GM19455 (cell line): ENCODE measurements at regions not wholly inside any gene's neighbourhood (a gene's known extent, or its start where the extent isn't known, plus 50 kb on each side); places are given as distances from the start of the nearest gene placed in this dataset.
"Not testable (repeated sequence)": the region's sequence is repeated elsewhere in the genome, so short reads cannot be mapped to it uniquely, and the experiment has no call there.

Source experiments
- ATAC-seq: cut with Tn5 transposase; IDR thresholded peaks from one replicate; pipeline ENCODE4 v1.9.1; 2021; ENCODE audit not compliant: unreplicated experiment

DNA sequence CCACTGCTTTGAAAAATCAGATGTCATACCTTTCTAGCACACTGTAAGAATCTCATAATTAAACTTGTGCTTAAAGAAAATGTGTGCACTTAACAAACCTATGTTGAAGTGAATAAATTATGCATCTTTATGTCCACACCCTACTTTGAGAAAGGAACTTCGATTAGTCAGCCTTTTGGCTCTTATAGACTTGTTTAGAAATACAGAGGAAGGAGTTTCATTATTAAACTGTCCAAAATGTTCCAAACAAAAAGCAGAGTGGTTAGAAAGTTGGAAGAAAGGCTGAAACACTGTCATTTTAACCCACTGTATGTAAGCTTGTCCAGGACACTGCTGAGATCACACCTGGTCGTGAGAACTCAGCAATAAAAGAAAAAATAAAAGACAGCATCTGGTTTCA, 863.2 kb upstream of the CHORDC1 start:
- no peak for ATAC-seq

GRCh38 chr11:91082255-91082654, 859.4 kb upstream of the CHORDC1 start:
- ATAC-seq: no peak

DNA sequence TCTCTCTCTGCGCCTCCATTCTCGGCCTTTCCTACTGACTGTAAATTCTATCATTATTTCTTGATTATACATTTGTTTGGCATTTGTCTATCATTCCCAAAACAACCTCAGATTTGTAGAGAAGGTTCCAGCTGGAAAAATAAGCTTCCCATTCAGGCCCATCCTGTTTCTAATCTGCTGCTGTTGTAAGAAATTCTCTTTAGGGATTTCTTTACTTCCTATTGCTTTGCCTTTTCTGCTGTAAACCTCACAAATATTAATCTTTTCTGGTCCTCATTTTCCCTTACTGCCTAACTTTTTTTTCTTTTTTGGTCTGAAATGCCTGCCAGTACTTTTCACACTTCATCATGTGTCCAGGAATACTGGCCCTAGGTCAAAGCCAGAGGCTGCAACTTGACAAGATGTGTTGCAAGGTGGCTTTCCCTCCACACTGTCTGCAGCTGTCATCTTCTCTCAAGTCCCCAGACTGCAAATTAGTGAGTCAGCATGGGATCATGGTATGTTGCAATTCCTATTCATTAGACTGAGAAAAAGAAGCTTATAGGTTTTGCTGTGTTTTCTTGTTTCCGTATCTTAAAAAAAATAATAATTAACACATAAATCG, 858.7 kb upstream of the CHORDC1 start:
- ATAC-seq: no peak

DNA sequence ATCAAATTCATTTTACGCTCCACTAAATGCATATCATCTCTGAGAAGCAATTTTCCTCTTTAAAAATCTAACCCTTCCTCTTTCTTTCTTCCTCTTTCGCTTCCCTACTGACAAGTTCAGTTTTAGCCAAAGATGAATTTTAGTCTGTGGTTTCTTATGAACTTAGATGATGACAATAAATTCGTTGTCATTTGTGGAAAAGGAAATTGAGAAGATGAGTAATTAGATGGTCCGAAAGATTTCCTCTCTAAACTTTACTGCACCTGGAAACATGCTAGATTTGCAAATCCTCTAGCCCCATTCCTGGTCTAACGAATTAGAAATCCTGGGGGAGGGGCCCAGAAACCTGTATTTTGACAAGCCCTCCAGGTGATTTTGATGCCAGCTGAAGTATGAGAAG, 855.4 kb upstream of the CHORDC1 start:
- ATAC-seq: no peak

DNA sequence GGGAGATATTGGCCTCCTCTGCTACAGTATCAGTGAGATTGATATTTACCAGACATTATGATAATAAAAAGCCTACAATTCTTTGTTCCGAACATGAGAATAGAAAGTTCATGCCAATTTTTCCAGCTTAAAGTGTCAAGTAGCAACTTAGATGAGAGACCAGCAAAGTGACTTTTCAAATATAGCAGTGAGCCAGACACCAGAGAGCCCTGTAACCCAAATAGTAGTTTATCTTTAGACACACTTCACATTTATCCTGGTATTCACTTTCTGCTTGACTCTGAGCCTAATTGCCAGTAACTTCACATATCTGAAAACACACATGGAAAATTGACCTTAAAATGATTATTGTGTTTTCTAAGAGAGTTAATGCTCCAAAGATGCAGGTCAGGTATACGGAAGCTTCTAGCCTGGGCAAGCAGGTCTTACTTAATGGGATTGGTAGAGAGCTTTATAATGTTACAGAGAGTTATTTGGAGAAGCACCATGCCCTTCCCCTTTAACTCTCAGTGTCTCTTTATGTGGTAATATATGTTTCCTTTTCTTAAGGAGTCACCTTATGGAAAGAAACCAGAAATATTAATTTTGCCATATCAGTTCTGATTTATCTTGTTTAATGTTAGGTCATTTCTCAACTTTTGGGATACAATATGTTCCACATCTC, 852.3 kb upstream of the CHORDC1 start:
- no peak for ATAC-seq

- no peak for ATAC-seq
Observed at GRCh38 chr11:91067666-91068065, 844.8 kb upstream of the CHORDC1 start.

- ATAC-seq: no peak
Observed at GRCh38 chr11:91066456-91067047, 843.7 kb upstream of the CHORDC1 start.

DNA sequence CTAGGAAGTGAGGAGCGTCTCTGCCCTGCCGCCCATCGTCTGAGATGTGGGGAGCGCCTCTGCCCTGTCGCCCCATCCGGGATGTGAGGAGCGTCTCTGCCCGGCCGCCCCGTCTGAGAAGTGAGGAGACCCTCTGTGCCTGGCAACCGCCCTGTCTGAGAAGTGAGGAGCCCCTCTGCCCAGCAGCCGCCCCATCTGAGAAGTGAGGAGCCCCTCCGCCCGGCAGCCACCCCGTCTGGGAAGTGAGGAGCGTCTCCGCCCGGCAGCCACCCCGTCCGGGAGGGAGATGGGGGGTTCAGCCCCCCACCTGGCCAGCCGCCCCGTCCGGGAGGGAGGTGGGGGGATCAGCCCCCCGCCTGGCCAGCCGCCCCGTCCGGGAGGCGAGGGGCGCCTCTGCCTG, 840.5 kb upstream of the CHORDC1 start:
- ATAC-seq: not testable (repeated sequence)

- ATAC-seq: no peak
Observed at GRCh38 chr11:91047882-91048281, 825.0 kb upstream of the CHORDC1 start.

- no peak for ATAC-seq
Observed at GRCh38 chr11:91046261-91046660, 823.4 kb upstream of the CHORDC1 start.

GRCh38 chr11:91041626-91042025, 818.8 kb upstream of the CHORDC1 start:
- ATAC-seq: no peak

GRCh38 chr11:91023731-91024130, 800.9 kb upstream of the CHORDC1 start:
- ATAC-seq: no peak

DNA sequence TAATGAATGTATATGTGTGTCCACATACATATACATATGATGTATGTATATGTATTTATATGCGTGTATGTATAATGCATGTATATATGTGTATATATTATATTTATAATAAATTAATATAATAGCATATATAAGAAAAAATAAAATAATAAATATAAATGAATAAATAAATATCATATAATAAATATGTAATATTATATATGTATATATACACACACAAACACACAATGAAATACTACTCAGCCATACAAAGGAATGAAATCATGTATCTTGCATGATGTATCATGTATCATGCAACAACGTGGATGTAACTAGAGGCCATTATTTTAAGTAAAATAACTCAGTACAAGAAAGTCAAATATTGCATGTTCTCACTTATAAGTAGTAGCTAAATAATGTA, 788.7 kb upstream of the CHORDC1 start:
- ATAC-seq: no peak

DNA sequence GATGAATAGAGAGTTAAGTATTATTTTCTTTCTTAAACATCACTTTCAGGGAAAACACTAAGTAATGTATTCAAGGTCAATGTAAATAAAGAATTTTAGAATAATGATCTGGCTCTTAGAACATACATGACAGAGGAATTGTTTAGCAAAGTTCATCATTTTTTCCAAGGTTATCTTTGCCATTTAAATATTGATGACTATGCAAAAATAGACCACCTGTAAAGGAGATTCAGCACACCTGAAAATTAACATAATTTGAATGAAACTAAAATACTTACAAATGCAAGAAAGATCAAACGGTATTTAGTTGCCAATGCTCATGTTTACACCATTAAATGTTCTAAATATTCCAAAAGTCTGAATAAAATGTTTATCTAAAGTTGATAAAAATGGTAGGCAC, 782.6 kb upstream of the CHORDC1 start:
- ATAC-seq: no peak

DNA sequence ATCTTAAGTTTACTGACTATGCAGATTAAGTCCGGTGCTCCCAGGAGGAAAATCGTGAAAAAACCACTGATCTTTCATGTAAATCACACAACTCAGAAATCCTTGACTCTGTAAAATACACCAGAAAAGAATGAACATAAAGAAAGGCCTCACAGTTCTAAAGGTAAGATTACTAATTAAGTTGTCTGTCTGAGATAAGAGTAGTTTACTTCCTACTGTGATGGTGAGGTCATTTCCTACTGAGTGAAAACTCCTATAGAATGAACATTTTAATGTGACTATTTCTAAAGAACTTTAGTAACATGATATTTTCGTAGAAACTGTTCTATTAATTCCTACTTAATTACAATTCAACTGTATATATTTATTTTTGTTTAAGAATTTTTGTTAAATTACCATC, 774.4 kb upstream of the CHORDC1 start:
- ATAC-seq: no peak

GRCh38 chr11:90972159-90972558, 749.3 kb upstream of the CHORDC1 start:
- ATAC-seq: not testable (repeated sequence)

DNA sequence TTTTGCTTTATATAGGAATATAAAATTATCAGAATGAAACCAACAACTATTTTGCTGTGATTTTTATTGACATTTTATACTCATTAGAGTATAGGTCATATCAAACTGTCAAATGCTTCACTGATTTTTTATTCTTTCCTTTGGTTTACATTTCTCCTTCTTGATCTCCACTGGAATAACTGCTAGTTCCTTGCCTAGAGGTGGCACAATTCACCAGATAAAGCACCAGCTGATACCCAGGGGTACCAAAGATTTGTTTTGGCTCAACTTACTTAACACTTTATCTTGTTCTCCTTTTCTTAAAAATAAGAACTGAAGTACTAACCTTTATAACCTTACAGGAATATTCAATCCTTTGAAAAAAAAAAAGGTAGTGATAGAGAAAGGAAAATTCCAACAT, 725.1 kb upstream of the CHORDC1 start:
- ATAC-seq: no peak

- no peak for ATAC-seq
Observed at GRCh38 chr11:90930252-90930651, 707.4 kb upstream of the CHORDC1 start.

- no peak for ATAC-seq
Observed at GRCh38 chr11:90919332-90919731, 696.5 kb upstream of the CHORDC1 start.

- ATAC-seq: no peak
Observed at GRCh38 chr11:90916706-90917105, 693.9 kb upstream of the CHORDC1 start.

DNA sequence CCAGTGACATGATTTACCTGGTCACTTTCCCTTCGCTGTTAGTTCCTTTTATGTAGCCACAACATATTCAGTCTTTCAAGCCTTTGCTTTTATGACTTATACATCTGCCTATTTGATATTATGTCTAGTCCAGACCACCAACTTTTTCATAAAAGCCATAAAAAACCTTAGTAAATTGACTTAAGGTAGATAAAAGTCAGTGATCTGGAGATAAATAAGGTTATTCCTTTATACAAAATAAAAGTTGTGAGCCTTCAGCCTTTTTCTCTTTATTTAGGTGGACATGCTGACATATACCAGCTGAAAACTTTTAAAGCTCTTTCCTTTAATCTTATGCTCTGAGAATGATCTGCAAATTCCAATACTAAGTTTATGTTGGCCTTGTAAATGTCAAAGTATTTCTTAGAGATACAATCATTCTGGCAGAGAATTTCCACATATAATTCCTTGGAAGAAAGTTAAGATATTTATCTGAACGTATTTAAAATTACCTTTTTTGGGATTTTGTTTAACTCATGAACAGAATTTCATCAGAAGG, 690.4 kb upstream of the CHORDC1 start:
- ATAC-seq: no peak

- no peak for ATAC-seq
Observed at GRCh38 chr11:90912631-90913030, 689.8 kb upstream of the CHORDC1 start.
